Testis (tissue), 2 donors: ENCODE measurements at regions not wholly inside any gene's neighbourhood (a gene's known extent, or its start where the extent isn't known, plus 50 kb on each side); places are given as distances from the start of the nearest gene placed in this dataset.

ENCODE experiments used
- CTCF ChIP-seq, 3 experiments: fragments of 450-650 bp in 2 of 3; fragments of 200-600 bp in 1 of 3; sonication (generic) in 1 of 3; IDR thresholded peaks; one replicate each; pipeline ENCODE4 v1.5.1; 2016 to 2019; ENCODE audit warnings: antibody characterized with exemption in 3 of 3, mild to moderate bottlenecking in 2 of 3, moderate library complexity in 1 of 3
- POLR2A ChIP-seq: fragments of 450-650 bp; IDR thresholded peaks from one replicate; pipeline ENCODE4 v1.6.1; 2017; ENCODE audit warnings: antibody characterized with exemption, mild to moderate bottlenecking, moderate library complexity

- TF ChIP-seq CTCF (IDR thresholded peaks at IDR 0.05) (no peak), POLR2A (no peak)
Measured at GRCh38 chr6:15741405-15741804, 78.6 kb upstream of the DTNBP1 start.
